ENCODE measurements at regions not wholly inside any gene's neighbourhood (a gene's known extent, or its start where the extent isn't known, plus 50 kb on each side); places are given as distances from the start of the nearest gene placed in this dataset.

DNA sequence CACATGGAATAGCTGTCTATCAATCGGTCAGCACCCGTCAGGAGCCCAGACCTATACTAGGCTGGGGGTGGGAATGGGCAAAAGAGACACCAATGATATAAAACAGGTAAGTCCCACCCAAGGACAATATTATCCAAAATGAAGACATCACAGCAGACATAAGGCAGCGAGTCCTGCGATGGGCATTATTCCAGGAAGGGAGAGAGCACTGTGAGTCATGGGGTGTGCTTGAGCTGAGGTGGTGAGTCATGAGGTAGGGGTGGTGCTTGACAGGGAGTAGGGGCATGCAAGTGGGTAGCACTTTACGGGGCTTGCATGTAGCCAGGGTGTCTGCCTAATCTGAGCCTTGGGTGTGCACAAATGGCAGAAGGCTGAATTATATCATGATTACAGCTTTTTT lies 605.0 kb upstream of the CADM1 start:
- TF ChIP-seq EZH2phosphoT487 (IDR thresholded peaks at IDR 0.05; ENCODE audit: borderline replicate concordance, low read length): no peak
- TF ChIP-seq, protein P1, sequence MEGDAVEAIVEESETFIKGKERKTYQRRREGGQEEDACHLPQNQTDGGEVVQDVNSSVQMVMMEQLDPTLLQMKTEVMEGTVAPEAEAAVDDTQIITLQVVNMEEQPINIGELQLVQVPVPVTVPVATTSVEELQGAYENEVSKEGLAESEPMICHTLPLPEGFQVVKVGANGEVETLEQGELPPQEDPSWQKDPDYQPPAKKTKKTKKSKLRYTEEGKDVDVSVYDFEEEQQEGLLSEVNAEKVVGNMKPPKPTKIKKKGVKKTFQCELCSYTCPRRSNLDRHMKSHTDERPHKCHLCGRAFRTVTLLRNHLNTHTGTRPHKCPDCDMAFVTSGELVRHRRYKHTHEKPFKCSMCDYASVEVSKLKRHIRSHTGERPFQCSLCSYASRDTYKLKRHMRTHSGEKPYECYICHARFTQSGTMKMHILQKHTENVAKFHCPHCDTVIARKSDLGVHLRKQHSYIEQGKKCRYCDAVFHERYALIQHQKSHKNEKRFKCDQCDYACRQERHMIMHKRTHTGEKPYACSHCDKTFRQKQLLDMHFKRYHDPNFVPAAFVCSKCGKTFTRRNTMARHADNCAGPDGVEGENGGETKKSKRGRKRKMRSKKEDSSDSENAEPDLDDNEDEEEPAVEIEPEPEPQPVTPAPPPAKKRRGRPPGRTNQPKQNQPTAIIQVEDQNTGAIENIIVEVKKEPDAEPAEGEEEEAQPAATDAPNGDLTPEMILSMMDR (IDR thresholded peaks at IDR 0.05; ENCODE audit: low read depth, low read length, poor library complexity, severe bottlenecking): no peak

Data from DOHH2 (cell line).